Fibroblast of skin of abdomen (primary cell): ENCODE measurements at regions not wholly inside any gene's neighbourhood (a gene's known extent, or its start where the extent isn't known, plus 50 kb on each side); places are given as distances from the start of the nearest gene placed in this dataset.

ENCODE experiments used
- DNase-seq: peaks from one replicate; pipeline ENCODE4 v3.0.0-alpha.2; 2013

DNA sequence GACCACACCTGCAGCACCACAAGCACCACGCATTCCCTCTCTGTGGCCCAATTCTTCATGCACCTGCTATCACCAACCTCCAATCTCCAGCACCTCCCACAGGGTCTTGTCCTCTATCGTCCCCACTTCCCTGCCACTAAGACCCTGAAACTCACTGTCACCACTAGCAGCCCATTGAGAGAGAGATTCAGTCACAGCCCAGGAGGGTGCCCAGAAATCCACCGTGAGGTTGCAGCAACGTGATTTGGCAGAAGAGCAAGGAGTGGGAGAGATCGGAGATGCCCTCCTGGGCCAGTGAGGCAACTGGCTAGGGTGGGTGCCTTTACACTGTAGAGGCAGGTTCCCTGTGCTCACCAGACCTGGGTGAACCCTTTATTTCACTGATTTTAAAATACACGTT, 90.1 kb downstream of the ANKRD60 start:
- DNase-seq = no peak

DNA sequence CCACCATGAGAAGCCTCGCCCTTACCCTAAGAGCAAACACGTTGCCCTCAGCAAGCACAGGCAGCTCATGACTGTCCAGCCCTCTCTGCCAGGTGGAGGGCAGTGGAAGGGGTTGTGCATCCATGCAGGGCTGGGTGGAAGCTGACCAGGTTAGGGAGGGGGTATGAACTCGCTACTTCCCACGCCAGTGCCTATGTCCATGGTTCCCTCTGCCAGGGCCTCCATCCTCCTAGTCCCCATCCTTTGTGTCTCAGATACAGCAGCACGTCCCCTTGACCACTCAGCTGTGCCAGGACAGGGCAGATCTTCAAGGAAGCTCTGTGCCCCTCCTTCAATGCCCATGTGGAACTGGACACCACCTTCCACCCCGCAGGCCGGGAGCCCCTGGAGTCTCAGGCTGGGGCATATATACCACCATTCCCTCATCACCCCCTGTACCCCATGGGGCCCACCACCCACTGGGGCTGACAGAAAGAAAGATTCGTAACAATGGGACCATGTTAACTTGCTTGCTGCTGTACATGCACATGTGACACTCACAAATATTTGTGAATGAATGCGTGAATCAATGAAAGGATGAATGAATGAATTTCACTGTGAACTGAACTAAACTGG, 90.7 kb downstream of the ANKRD60 start:
- no peak for DNase-seq

DNA sequence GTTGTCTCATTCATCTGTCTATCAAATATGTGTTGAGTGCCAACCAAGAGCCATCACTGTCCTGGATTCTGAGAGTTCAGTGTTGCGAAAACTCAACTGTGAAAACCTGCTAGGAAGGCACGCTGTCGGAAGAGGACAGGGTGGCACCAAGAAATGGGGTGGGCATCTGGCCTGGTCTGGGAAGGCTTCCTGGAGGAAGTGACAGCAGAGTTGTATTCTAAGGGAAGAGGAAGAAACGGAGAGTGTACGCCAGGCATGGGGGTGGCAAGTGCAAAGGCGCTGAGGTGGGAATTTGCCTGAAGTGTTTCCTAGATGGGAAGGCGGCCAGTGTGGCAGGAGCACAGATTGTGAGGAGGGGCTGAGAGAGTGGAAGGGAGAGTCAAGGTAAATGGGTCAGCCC, 91.2 kb downstream of the ANKRD60 start:
- no peak for DNase-seq

DNA sequence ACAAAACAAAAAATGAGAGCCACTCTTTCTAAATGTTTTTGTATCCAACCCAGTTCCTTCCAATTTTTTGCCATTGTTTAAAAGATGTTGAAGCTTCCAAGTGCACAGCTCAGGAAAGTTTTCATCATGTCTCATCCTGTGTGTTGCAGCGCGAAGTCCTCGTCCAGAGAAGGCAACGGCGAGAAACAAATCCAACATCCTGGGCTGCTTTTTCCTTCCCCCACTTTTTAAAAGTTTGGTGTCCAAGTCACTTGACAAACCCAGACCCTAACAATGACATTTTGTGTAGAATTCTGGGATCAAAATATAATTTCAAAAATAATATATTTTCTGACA, 92.3 kb downstream of the ANKRD60 start:
- DNase-seq = no peak

DNA sequence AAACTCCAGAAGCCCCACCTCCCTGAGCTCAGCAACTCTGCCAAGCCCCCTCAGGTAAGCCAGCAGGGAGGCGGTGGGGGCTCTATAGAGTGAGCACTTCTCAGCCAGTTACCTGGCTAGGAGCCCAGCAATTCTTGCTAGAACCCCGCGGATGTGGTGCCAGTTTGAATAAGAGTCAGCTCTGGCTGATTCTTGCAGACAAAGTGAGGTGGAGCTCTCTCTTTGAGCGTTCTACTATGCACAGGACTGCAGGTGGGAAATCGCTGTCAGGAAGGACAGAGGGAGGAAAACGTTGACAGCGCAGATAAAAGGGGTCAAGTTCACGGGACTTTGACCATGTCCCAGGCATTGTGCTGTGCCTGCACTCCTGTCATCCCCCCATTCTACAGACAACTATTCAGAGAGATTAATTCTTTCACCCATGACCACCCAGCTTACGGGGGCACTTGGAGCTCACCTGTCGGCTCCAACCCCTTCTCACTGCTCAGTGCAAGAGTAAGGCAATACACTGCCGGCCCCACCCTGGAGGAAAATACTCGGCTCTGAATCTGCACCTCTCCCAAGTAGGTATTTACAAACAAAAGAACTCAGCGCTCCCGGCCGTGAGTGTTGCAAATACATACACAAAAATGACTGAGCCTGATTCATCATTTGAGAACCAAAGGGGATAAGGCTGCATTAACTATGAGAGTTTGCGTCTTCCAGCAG, 92.9 kb downstream of the ANKRD60 start:
- no peak for DNase-seq

DNA sequence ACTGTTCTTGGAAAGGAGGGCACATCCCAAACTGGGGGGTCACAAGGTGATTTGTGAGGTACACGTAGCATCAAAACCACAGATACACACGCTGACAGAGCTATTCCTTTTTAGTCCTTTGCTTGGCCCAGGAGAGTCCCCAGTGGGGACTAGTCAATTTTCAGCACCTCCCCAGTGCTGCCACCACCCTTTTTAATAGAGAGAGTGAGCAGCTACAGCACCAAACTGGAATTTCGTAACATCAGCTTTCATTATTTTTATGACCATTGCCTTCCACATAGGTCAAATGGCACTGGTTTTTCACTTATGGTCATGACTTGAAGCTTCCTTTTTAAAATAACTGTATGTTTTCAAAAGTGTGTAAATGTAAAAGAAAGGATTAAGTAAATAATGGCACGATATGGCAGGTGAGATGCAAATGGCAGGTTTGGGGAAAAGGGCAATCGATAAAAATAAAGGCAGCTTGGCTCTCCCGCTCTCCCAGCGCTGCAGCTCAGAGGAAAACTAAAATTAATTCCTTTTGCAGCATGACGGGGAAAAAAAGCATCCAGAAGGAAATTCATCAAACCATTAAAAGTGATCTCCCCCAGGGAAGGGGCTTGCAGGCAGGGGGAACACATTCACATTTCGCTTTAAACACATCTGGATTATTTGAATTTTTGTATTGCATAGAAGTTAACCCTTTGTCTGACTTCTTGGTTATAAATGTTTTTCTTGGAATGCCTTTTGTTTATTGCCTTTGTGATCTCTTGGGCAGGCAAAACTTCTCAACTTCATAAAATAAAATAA, 95.2 kb downstream of the ANKRD60 start:
- DNase-seq = no peak

DNA sequence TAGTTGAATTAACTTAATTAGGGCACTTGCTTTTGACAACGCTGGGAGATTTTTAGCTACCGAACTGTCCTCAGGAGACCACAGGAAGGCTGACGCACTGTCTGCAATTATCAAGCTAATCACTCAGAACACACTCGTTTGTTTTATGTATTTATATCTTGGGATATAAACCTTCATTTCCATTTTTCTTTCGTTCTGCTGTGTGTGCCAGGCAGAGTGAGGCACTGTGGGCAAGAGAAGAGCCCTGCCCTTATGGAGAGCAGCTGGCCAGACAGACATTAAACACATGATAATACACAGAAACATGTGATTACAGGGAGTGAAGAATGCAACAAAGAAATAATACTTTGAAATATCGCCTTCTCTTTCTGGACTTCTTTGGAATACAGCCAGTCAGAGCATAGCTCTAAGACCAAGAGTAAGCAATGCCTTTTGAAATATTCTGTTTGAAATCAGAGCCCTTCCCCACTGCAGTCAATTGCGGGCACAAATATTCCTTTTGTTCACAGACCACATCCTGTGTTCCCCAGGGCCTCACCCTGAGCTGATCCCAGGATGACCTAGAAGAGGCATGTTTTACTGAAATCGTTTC, 96.8 kb downstream of the ANKRD60 start:
- peak; percentile 89 for DNase-seq

DNA sequence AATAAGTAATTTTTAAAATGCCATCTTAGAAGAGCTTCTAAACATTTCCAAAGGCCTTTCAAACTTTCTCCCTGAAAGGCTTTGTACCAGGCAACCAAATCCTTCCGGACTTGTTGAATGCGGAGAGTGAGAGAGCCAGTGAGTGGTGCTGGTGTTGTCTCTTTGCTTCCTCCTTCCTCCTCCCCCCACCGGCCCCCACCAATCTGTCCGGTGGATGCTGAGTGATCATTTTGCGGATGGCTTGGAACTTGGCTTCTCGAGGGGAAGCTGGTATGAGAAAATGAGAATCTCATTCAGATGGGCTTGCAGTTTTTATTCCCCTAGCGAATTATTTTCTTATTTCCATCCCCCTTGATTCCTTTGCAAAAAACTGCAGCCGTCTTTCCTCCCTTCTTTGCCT, 97.3 kb downstream of the ANKRD60 start:
- DNase-seq = peak; percentile 71

DNA sequence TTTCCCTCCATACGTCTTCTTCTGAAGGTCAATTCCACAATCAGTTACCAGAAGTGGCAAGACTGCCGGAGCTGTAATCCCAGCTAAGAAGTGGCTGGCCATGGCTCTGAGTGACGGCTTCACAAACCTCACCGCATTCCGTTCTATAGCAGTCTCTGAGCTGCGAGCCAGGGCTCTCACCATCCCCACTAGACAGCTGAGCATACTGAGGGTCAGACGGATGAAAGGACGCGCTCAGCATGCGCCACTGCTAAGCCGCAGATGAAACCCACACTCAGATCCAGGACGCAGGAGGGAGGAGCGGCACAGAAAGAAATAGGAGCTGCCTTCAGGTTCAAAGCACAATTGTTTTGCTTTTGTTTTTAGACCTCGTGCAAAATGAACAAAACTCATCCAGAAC, 97.9 kb downstream of the ANKRD60 start:
- DNase-seq = no peak

DNA sequence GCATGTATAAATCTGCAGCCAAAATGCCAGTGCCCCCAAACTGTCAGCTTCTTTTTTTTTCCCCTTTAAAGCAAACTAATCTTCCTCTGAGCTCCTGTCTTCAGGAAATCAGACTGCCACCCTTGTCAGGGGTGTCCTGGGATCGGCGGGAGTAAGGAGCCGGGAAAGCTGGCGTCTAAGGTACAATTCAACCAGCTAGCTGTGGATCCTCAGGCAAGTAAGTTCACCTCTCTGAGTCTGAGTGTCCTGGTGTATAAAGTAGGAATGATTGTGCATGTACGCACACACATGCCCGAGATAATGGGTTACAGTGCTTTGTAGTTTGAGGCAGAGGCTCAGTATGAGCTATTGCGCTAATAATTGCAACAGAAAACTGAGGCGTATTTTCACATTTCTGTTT, 98.3 kb downstream of the ANKRD60 start:
- no peak for DNase-seq

DNA sequence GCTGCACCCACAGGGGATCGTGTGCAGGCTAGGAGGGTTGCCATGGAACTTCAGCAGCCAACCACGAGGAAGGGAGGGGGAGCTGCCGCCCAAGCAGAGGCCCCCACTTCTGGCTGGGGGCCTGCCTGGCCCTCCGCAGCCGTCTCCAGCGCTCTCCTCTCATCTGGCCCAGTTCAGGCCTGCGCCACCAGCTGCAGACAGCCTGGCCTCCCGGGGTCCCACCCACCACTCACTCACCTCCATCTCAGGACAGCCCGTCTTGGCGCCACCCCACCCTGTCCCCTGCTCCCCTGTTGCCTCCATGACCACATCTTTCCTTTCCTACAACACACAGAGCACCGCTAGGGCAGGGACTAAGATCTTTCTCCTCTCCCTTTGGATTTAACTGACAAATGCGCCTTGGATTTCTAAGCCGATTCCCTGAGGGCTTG, 98.7 kb downstream of the ANKRD60 start:
- DNase-seq = no peak

DNA sequence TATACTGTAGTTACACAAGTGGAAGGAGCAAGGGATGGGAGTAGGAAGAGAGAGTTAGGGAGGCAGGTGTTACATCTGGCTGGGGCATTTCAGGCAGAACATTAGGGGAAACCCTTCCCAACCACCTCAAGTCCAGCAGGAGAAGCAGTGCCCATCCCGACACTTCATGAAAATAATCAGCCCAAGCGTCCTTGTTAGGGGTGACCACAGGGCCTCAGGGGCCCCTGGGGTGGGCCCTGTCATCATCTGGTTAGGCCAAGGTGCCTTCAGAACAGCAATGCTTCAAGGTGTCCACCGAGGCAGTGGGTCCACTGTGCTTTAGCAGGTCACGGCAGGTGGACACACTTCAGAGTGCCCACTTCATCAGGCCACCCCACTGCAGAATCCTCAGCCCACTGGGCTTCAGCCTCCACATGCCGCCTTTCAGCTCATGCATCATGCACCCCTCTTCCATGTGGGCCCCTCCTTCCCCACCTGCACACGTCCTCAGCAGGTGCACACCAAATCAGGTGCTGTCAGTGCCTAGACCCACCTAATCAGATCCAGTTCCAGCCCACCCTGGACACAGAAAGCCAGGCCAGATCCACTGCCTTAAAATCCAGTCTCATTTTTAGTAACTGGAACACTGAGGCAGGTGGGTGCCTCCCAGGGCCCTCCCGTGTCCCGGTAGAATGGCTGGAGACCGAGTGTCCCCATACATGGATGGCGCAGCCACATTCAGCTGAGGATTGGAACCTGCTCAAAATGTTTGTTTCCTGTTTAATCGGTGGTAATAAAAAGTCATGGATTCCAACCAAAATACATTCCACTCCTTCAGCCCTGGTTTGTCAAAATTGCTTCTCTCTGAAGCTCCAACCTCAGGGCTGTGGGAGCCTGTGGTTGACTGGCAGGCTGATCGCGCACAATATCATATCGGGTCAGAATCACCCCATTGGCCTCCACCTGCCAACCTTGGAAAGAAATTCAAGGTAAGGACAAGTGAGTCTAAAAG, 99.5 kb downstream of the ANKRD60 start:
- DNase-seq = no peak

DNA sequence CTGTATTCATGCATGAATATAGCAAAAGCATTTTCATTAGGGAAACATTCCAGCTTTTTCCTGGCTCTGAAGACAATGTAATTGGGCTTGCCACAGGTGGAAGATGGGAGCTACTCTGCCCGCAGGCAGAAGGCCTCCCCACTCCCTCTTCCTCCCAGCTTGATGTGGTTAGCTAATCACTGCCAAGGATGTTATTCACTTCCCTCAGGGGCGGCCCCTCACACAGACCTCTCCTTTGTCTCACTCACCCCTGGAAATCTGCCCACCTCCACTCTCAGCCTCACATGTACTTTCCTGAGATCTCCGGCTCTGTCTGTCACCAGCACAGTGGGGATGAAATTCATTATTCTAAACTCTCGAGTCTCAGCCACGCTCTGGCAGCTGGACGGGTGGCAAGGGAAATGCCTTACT, 100.7 kb downstream of the ANKRD60 start:
- DNase-seq = peak; percentile 90

DNA sequence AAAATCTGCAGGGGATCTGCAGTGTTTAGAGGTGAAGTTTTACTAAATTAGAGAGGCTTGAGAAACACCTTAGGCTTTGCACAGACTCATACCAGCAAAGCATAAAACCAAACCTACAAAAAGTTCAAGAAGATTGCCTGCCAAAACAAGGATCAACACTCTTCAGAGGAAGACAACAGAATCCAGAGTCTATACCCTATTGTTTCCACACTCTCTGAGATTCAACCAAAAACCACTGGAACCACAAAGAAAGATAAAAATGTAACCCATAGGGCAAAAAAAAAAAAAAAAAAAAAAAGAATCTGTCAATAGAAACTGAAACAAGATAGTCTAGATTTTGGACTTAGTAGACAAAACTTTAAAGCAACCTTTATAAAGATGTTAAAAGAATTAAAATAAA, 102.7 kb downstream of the ANKRD60 start:
- no peak for DNase-seq

DNA sequence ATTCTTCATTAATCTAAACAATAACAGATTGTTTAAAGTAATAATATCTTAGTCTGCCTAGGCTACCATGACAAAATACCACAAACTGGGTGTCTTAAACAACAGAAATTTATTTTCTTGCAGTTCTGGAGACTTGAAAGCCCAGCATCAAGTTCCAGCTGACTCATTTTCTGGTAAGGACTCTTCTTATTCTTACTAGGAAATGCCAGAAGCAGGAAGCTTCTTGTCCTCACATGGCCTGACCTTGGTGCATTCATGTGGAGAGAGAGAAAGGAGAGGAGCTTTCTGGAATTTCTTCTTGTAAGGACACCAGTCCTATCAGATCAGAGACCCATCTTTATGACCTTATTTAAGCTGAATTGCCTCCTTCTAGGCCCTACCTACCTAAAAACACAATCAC, 110.5 kb downstream of the ANKRD60 start:
- peak; percentile 55 for DNase-seq

DNA sequence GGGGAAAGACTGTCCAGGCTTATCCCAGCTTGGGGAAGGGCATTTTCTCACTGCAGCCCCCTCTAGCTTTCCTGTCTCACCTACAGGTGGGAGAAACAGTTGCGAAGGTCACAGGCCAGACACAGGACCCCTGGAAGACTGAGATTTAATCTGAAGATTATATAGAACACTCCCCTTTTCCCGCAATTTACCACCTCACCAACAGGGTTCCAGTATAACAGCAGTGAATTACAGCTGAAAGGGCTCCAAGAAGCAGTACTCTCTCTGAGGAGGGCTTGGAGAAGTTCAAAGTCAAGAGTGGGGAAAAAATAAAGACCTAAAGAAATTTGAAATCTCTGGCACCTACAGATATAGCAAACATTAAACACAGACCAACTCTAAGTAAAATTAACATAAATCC, 111.9 kb downstream of the ANKRD60 start:
- DNase-seq = no peak

DNA sequence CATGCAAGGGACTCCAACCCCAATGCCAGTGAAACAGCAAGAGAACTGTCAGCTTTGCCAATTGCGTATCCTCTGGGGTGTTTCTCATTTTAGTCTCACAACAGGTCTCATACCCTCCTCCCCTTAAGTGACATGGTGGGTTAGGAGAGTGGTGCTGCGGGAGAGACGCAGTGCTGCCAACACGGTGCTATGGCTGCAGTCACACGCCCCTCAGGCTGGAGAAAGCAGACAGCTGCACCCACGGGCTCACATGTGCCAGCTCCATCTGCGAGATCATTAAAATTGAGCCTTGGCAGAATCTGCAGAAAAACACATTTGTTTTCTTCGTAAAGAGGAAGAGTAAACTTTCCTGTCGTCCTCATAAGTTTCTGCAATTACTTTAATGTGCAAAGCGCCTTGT, 114.7 kb downstream of the ANKRD60 start:
- DNase-seq = no peak

DNA sequence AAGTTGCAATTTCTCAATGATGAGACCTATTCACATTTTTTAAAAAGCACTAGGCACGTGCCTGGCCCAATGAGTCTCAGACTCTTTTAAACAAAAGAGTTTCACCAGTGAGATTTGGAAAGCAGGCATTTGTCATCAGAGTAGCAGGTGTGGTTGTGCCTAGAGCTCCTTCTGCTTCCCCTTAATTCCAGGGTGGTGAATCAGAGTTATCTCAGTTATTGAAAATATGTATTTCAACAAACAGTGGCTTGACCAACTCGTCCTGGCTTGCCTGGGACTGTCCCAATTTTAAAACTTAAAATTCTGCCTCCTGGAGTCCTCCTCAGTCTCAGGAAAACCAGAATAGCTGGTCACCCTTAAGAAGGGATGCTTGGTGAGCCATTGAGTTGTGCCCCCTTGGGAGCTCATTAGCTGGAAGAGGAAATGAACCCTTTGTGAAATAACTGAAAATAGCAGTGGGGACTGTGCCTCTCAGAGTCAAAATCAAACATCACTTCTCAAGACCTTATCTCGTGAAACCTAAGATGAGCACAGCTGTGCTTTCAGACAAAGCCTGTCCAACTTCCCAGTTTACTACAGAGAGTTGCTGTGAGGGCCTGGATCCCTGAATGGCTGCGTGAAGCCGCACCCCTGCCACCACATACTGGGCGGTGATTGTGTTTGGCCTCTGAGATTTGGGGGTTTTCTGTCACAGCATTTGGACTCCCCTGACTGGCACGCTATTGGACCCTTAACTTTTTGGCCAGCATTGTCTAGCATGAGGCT, 116.3 kb downstream of the ANKRD60 start:
- DNase-seq = peak; percentile 79

DNA sequence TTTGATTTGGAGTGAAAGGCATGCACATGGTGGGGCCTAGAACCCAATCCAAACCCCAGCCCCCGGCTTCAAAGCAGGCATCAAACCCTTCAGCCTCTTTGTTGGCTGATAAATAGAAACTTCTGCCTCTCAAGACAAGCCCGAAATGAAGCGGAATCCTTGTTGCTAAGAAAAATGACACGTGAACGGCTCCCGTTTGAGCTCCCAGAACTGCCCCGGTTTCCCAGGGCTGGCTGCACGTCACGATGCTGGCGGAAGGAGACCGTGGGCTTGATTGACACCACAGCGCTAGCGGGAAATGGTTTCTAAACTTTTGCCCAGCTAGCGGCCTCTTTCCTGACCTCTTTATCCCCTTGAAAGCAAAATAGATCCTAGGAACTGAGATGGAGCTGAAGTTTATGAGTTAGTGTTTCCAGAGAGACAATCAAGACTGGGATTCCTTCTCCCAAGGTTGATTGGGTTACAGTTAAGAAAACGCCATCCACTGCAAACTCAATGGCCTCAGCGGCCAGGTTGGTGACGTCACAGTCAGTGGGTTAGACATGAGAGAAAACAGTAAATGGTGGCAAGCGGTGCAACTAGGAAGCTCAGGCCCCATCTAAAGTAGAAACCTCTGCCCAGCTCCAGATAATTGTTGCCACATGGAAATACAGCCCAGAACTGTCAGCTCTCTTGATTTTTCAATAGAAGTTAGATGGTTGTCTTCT, 117.0 kb downstream of the ANKRD60 start:
- DNase-seq = no peak

DNA sequence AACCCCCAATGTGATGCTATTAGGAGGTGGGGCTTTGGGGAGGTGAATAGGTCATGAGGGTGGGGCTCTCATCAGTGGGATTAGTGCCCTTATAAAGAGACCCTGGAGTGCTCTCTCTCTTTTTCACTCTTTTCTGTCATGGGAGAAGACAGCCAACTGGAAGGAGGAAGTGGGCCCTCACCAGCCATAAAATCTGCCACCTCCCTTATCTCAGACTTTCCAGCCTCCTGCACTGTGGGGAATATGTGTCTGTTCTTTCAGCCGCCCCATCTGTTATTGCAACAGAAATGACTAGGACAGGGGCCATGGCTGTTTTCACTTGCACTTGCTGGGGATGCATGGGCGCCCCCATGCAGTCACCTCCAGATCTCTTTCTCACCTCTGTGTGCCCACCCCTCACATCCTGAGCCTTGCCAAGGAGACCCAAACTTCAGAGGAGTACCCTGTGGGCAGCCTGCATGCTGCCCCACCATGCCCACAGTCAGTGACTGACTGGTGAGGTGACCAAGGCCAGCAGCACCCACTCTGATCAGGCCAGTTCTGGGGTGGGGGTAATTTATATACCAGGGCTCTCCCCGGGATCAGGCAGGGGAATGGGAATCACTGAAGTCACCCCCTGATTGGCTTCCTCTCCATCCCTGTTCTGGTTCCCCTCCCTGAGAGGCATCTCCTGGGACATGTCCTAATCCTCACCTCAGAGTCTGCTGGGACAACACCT, 118.4 kb downstream of the ANKRD60 start:
- DNase-seq = no peak
